ENCODE measurements at regions not wholly inside any gene's neighbourhood (a gene's known extent, or its start where the extent isn't known, plus 50 kb on each side); places are given as distances from the start of the nearest gene placed in this dataset.

DNA sequence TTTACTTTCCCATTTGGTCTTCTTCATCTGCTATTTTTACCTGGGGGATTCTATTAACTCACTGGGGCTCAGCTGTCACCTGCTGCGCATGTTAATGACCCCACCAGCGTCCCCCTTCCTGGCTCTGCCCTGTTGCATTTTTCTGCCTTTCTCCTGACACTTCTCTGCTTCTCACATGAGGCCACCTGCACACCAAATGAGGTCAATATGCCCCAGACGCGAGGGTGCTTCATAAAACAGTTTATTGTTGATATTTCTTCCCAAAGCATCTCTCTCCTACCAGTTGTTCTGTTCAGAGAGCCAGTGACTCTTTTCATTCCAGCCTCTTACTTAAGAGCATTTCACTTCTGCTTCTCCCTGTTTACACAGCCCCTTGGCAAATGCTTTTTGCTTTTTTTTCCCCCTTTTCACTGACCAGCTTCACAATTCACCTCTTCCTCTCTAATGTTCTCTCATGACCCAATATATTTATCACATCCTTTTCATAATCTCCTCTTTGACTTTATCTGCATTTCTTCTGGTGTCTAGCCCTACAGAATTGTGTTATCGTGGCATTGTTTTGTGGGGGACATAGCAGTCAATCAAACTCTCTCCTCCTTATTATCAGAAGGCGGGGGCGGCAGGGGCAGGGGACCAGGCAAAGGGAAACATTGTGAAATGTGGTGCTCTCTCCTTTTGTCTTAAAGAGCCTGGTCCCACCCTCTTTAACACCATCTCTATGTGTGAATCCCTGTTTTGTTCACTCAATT, 545.8 kb upstream of the CITED2 start:
- DNase-seq (ENCODE audit: low read depth), result no peak

DNA sequence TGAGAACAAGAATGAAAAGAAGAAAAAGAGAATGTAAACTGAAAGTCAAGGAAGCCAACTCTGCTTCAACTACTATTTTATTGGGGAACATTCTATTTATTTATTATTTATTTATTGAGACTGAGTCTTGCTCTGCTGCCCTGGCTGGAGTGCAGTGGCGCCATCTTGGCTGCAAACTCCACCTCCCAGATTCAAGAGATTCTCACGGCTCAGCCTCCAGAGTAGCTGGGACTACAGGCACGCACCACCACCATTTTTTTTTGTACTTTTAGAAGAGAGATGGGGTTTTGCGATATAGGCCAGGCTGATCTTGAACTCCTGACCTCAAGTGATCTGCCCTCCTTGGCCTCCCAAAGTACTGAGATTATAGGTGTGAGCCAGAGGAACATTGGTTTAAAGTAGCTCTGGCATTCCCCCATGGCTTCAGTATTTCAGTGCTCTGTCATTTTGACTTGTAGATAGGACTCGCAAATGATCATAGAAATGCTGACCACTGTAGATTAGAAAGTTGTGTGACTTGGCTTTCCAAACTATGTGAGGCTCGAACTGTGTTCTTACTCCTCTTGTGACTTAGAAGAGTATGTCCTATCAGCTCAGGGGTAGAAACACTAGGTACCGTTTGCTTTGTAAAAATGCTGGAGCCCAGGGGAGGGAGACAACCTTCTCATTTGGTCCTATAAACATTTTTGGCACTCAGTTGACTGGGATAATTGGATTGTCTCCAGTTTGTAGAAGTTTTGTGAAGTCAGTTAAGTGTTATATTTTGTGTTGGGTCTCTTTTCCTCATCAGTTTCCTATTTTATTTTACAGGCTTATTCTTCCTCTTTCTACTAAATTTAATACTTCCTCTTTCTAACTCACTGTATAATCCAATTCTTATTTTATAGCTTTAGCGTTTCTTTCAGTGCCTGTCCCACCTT, 544.9 kb upstream of the CITED2 start:
- DNase-seq (ENCODE audit: low read depth), result no peak

DNA sequence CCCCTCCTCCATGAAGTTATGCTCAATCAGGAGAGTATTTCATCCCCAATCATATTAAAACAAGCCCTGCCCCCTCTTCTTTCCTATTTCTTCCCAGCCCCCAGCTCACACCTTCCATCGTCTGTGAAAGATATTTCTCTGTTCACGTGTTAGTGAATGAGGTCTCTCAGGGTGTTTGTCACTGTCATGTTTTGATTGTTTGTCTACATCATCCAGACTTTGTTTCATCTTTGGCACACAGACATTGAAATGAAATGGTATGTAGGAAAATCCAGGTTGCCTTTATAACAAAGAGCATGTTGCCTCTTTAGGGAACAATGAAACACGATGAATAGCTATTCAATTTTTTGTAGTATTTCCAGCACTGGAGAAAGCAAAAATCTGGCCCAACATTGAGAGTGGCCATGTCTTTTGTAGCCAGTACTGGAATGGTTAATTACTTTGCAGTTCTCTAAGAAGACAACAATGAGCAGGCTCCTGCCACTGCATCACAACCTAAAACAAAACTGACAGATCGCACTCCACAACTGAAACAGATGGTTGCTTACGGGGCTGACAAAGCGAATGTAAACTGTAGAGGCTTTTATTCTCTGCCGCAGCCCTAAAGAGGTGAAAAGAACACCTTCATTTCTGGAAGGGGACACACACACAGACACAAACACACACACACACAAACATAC, 543.6 kb upstream of the CITED2 start:
- no peak for DNase-seq (ENCODE audit: low read depth)

DNA sequence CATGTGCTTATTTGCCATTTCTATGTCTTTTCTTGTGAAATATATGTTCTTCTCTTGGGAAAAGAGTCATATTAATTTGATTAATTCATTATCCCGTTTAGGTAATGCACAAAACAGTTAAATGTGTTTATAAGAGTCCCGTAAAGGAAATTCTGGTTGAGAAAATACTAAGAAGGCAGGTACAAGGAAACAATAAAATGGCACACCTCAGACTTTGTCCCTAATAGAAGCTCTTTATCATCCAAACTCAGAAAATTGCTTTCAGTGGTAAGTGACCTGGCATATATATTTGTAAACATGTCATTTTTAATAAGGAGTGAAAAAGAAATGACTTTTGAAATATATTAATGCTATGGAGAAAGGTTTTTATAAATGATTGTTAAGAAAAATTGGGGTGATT, 540.5 kb upstream of the CITED2 start:
- DNase-seq (ENCODE audit: low read depth), result no peak

DNA sequence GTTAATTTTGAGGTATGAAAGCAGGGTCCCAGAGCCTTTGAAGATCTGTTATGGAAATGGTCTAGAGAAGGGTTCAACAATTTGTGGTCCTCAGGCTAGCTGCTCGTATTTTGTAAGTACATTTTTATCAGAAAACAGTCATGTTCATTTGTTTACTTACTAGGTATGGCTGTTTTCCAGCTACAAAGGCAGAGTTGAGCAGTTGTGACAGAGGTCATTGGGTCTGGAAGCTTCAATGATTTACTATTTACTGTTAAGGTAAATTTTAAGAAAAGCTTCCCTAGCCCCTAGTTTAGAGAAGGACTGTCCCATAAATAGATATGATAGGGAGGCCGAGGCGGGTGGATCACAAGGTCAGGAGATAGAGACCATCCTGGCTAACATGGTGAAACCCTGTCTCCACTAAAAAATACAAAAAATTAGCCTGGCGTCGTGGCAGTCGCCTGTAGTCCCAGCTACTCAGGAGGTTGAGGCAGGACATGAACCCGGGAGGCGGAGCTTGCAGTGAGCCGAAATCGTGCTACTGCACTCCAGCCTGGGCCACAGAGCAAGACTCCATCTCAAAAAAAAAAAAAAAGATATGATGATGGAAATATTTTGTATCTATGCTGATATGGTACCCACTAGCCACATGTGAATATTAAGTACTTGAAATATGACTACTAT, 538.4 kb upstream of the CITED2 start:
- no peak for DNase-seq (ENCODE audit: low read depth)

DNA sequence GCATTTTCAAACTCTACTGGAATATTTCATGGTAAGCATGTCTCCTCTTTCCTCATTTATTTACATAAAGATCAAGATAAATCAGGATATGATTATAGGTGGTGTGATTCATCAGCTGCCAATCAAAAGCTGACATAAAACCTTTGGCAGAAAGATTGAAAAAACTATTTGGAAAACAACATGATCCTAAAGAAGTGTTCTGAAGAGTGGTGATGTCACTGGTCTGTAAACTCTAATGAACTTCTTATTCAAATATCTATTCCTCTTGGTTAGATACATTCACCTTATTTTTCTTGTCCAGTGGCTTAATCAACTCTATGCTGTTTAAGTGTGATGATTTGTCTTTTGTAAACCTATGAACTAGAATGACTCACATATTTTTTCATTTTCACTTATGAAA, 535.5 kb upstream of the CITED2 start:
- DNase-seq (ENCODE audit: low read depth), result no peak

DNA sequence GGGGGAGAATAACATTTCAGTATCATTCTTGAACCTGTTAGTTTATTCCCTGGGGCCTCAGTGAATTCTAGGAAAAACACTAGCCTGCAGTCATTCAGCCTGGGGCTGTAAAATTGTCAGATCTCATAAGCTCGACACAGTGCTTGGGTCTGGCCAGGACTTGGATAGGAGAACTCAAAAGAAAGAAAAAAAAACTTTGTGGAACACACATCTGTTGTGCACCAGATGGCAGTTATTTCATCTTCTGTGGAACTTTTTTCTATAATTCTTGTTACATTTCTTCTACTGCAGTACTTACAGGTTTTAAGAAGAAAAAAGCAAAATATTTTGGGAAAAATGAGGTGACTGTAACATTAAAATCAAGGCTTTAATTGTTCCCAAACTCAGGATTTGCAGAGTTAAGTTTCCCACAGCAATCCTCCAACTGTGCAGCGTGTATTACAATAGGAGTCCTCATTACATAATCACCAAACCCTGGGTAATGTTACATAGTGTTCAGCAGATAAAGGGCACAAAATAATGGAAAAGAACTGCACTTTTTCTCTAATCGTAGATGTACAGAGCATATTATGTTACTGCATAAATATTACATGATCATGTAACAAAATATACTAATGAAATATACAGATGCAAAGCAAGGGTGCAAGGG, 531.1 kb upstream of the CITED2 start:
- DNase-seq (ENCODE audit: low read depth), result no peak

DNA sequence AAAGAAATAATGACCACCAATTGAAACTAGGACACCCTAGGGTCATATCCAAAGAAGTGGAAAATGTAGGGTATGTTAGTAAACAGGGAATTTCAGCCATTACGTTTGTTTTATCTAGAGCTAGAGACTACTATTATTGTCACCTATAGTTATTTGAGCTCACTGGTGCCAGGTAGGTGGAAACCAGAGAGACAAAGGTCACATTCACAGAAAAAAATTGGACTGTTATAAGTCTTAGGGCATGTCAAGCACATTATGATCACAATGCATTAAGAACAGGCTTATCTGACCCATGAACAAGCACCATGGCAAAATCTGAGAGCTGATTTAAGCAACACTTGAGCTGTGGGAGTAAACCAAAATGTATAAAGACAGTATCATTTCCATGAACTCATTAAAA, 530.1 kb upstream of the CITED2 start:
- no peak for DNase-seq (ENCODE audit: low read depth)

DNA sequence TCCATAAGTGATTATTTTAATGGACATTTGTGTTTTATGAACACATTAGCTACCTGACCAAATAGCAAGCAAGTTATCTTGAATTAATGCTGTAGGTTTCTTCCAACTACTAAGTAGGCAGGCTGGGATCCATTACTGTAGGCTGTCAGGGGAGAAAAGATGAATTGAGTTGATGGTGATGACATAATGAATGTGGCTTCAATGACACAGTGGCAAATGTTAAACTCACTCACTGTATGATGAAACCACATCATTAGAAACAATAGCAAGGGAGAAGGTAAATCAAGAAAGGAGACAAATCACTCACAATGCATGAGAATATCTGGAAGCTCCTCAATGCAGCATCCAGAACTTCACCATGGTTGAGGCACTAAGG, 529.7 kb upstream of the CITED2 start:
- DNase-seq (ENCODE audit: low read depth), result no peak

DNA sequence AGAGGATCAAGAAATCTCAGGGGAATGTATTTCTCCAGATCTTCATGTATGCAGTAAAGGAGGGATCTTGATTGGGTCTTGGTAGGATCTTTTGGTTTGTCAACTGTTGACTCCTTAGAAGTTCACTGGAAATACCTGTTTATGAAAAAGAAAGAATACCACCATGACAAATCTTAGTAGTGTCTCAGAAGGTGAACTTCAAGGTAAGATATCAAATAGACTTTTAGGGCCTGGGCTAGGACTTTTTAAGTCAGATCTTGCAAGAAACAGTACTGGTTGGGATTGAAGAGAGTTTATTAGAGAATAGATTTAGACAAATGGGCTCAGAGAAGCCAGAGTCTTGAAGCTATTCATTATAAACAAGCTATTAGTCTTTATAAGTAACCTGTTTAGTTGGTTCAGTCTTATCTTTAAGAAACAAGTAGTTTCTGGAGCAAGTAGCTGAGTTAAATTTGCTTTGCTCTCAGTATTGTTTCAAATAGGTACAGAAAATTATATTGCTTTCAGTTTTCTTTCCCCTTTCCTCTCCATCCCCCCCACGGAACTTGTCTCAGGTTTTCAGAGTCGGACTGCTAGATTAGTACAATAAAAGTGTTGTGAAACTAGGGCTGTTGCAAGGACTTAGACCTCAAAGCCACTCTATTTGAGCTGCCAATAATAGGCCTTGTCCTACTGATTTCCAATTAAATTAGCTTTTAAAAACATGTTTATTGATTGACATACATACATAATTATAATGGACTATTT, 529.1 kb upstream of the CITED2 start:
- DNase-seq (ENCODE audit: low read depth), result no peak

DNA sequence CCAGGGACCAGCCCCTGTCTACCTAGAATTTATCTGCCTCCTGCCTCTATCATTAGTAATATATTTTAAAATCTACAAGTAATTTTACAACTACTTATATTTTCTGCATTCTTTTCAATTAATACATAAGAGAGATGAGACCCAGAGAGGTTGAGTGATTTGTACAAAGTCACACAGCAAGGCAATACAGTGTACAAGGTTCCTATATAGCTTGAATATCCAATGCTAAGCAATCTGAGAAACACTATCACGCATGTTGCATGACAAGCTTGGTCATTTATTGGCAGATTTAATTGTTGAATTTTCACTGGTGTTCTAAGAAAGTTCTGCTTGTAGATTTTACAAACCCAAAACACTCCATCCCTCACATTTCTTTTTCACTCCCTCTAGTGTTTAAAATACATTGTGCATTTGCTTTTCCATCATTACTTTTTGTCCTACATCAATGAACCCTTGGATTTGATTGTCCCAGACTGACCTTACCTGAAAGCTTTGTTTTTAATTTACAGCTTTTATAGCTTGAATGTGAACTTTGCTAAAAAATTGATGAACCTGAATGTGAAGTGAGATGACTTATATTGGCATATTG, 520.9 kb upstream of the CITED2 start:
- no peak for DNase-seq (ENCODE audit: low read depth)

DNA sequence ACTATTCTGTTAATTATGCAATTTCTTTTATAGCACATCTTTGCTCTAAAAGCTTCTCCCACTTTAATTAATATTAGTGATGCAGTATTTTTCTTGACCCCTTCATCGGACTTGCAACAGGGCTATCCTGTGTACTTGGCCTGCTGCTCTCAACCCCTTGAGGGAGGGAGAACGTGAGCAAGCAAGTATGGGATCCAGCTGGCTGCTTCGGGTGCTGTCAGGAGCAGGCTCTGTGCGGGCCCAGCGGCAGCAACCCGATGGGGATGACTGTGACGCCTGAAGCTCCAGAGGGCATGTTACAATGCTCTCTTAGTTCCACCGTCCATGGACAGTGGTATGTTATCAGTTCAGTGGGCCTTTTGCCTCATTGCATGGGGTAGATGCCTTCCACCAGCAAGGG, 519.8 kb upstream of the CITED2 start:
- DNase-seq (ENCODE audit: low read depth), result no peak

DNA sequence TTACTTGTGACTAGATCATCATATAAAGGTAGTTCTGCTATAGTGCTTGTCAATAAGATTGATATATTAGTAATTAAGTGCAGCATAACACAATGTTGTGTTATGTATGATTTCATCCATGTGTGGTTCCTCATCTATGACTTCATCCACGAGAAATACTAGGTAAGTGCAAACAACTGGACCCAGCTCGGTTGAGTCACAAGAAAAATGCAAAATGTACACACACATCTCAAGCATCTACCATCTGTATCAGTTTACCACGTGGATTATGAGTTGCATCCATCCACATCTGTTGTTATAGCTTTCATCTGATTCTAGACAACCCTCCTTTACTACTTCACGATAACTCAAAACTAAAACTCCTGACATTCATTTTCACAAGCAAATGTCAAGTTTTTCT, 517.0 kb upstream of the CITED2 start:
- DNase-seq (ENCODE audit: low read depth), result no peak

DNA sequence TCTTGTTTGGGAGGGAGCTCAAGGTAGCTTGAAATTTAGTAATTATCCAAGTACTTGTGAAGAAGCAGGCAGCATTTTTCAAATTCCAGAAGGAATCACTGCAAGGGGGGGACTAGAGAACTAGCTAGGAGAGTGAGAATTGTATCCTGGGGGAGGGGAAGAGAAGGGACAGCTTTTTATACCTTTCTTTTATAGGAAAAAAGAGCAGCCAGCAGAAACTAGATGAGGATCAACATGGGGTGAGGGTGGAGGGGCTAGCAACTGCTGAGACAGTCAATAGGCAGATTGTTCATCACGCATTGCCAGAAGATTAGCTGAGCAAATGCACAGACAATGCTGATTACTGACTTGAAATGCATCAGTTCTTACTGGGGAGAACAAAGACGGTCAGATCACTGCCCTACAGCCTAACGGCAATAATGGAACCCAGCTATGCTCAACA, 514.3 kb upstream of the CITED2 start:
- no peak for DNase-seq (ENCODE audit: low read depth)

DNA sequence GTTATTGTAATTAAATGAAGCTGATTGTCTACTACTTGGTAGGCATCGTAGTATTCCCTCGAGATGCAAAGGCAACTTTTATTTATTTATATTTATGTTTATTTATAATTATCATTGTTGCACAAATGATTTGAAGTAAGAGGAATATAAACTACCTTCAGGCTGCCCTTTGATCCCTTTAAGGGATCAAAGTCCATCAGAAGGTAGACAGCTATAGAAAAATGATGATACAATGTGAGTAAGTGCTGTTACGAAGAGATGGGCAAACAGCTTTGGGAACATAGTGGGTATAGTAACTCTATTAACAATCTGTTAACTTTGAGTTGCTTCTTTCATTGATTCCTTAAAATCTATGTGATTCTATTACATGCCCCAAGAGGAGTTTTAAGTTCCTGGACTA, 512.8 kb upstream of the CITED2 start:
- no peak for DNase-seq (ENCODE audit: low read depth)

DNA sequence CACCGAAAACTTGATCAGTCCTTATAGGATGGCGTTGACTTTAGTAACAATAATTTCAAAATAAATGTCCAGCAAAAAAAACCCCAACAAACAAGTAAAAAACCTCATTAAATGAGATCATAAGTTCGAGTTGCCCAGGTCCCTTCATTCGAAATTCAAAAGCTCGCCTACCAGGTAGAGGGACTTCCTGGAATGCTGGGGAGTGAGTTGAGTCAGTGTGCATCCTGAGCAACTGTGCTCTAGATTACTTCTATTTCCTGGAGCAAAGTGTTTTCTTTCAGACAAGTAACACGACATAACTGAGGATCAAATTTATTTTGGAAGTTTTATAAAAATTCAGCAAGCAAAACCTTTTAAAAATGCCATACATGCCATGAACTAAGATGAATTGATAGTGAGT, 511.9 kb upstream of the CITED2 start:
- DNase-seq (ENCODE audit: low read depth), result no peak

DNA sequence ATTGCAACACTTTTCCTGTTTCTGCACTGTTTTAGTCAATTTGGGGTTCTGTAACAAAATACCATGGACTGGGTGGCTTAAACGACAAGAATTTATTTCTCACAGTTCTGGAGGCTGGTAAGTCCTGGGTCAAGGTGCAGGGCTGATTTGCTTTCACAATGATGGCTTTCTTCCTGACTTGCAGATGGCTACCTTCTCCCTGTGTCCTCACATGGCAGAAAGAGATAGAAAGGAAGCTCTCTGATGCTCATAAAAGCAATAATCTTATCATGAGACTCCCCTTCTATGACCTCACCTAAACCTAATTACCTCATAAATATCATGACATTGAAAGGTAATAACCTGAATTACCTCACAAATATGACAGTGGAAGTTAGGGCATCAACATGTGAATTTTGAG, 511.5 kb upstream of the CITED2 start:
- no peak for DNase-seq (ENCODE audit: low read depth)

DNA sequence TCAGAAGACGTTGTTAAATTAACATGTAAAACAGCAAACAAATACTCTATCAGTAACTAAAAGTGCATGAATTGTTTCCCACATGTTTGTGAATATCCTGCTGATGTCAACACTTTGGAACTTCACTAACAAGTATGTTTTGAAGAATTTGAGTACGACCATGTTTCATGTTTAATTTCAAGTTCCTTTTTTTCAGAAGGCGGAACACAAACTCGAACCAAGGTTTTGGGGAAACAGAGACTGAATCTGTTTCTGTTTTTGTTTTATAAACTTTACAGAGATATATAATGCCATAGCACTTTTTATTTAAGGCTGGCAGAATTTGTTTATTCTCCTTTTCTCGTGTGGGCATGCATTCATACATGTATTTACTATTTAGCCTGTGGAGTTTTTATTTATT, 509.3 kb upstream of the CITED2 start:
- no peak for DNase-seq (ENCODE audit: low read depth)

DNA sequence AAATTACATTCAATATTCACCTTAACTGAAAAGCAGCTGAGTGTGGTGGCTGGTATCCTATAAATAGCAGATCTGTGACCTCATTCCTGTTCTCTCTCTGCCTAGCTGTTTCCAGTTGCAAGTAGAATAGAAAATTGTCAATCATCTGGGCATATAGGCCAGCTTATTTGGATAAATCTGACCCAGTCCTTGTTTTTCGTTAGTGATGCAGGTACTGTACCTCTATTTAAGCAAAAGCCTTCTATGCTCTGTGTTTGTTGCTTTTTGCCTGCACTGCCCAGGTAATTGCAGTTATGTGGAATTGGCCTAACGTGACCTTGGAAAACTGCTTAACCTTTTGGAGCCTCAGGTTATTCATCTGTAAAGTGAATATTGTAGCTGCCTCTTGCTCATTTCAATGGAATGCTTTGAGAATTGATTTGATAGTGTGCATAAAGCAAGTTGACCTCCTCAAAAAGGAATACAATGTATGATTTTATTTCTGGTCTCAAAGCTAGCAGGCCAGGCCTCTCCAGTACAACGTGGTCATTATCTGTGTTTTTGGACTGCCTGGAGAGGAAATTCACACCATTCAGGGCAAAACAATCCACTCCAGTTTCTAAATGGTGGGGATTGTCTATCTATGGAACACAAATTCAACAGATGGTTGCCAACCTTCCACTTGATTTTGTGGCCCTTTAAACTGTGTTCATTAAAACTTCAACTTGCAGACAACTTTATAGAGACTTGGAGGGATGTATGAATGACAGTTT, 508.7 kb upstream of the CITED2 start:
- no peak for DNase-seq (ENCODE audit: low read depth)

DNA sequence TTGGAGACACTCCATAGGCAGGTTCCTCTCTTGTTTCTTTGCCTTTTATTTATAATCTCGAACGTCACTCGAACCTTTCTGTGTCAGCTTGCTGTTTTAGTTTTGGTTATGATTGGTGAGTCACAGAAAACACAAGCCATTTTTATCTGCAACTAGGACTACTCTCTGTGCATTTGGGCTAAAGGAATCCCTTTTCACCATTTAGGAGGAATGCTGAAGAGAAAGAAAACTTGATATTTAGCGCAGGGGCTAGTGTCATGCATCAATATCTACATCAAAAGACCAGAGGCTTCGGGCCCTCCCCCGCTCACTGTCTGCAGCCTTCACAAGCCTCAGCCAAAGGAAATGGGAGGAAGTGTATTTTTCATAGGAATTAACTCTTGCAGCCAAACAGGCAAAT, 507.8 kb upstream of the CITED2 start:
- no peak for DNase-seq (ENCODE audit: low read depth)
